ENCODE measurements at regions not wholly inside any gene's neighbourhood (a gene's known extent, or its start where the extent isn't known, plus 50 kb on each side); places are given as distances from the start of the nearest gene placed in this dataset.
"Not testable (repeated sequence)": the region's sequence is repeated elsewhere in the genome, so short reads cannot be mapped to it uniquely, and the experiment has no call there.

DNA sequence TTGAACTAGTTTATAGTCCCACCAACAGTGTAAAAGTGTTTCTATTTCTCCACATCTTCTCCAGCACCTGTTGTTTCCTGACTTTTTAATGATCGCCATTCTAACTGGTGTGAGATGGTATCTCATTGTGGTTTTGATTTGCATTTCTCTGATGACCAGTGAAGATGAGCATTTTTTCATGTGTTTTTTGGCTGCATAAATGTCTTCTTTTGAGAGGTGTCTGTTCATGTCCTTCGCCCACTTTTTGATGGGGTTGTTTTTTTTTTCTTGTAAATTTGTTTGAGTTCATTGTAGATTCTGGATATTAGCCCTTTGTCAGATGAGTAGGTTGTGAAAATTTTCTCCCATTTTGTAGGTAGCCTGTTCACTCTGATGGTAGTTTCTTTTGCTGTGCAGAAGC is 102.4 kb upstream of the CNTNAP2 start:
- not testable (repeated sequence) for H3F3A ChIP-seq (ENCODE audit: insufficient read depth, low read length); H3K9me3 ChIP-seq (ENCODE audit: low read length); H3K27me3 ChIP-seq (ENCODE audit: insufficient read depth, low read length); H3K4me1 ChIP-seq (ENCODE audit: insufficient read depth, low read length, severe bottlenecking); H3K4me2 ChIP-seq (ENCODE audit: low read length); H3K4me3 ChIP-seq (ENCODE audit: low read depth, low read length, poor library complexity, severe bottlenecking); H4K20me1 ChIP-seq (ENCODE audit: insufficient read depth, low read length); H3K36me3 ChIP-seq (ENCODE audit: insufficient read depth, low read length); H2AFZ ChIP-seq (ENCODE audit: low read length); H3K79me2 ChIP-seq (ENCODE audit: insufficient read depth, low read length); H3K9me2 ChIP-seq (ENCODE audit: low read depth, low read length); H3K27ac ChIP-seq (ENCODE audit: low read depth, low read length, poor library complexity, severe bottlenecking); H3K9ac ChIP-seq (ENCODE audit: low read length)

GRCh38 chr7:146008293-146008692 is 108.3 kb upstream of the CNTNAP2 start:
- TF ChIP-seq, protein P1, sequence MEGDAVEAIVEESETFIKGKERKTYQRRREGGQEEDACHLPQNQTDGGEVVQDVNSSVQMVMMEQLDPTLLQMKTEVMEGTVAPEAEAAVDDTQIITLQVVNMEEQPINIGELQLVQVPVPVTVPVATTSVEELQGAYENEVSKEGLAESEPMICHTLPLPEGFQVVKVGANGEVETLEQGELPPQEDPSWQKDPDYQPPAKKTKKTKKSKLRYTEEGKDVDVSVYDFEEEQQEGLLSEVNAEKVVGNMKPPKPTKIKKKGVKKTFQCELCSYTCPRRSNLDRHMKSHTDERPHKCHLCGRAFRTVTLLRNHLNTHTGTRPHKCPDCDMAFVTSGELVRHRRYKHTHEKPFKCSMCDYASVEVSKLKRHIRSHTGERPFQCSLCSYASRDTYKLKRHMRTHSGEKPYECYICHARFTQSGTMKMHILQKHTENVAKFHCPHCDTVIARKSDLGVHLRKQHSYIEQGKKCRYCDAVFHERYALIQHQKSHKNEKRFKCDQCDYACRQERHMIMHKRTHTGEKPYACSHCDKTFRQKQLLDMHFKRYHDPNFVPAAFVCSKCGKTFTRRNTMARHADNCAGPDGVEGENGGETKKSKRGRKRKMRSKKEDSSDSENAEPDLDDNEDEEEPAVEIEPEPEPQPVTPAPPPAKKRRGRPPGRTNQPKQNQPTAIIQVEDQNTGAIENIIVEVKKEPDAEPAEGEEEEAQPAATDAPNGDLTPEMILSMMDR (IDR thresholded peaks at IDR 0.05; ENCODE audit: low read length): no peak
- H3K4me1 ChIP-seq (ENCODE audit: insufficient read depth, low read length, severe bottlenecking): peaks cover 21% of the 10 kb centered on the region
- H3K27me3 ChIP-seq (ENCODE audit: insufficient read depth, low read length): no peaks in the 10 kb centered on the region
- no peaks in the 10 kb centered on the region for H3K9me3 ChIP-seq (ENCODE audit: low read length)
- H3F3A ChIP-seq (ENCODE audit: insufficient read depth, low read length): no peaks in the 10 kb centered on the region
- no peak overlapping the region for H3K4me3 ChIP-seq (ENCODE audit: low read depth, low read length, poor library complexity, severe bottlenecking)
- no peaks in the 10 kb centered on the region for H3K9me2 ChIP-seq (ENCODE audit: low read depth, low read length)
- H2AFZ ChIP-seq (ENCODE audit: low read length): no peak overlapping the region
- no peak overlapping the region for H3K27ac ChIP-seq (ENCODE audit: low read depth, low read length, poor library complexity, severe bottlenecking)
- no peaks in the 10 kb centered on the region for H3K36me3 ChIP-seq (ENCODE audit: insufficient read depth, low read length)
- no peaks in the 10 kb centered on the region for H4K20me1 ChIP-seq (ENCODE audit: insufficient read depth, low read length)
- H3K79me2 ChIP-seq (ENCODE audit: insufficient read depth, low read length): no peaks in the 10 kb centered on the region
- no peak overlapping the region for H3K4me2 ChIP-seq (ENCODE audit: low read length)
- H3K9ac ChIP-seq (ENCODE audit: low read length): no peak overlapping the region

- H3K9me2 ChIP-seq (ENCODE audit: low read depth, low read length): no peaks in the 10 kb centered on the region
- H3K4me3 ChIP-seq (ENCODE audit: low read depth, low read length, poor library complexity, severe bottlenecking): no peak overlapping the region
- no peak overlapping the region for H3K27ac ChIP-seq (ENCODE audit: low read depth, low read length, poor library complexity, severe bottlenecking)
Observed at GRCh38 chr7:146004805-146005204, 111.8 kb upstream of the CNTNAP2 start.

GRCh38 chr7:146002431-146003078 is 114.0 kb upstream of the CNTNAP2 start:
- H3K79me2 ChIP-seq (ENCODE audit: insufficient read depth, low read length): no peaks in the 10 kb centered on the region
- H2AFZ ChIP-seq (ENCODE audit: low read length): no peak overlapping the region
- H3K9me2 ChIP-seq (ENCODE audit: low read depth, low read length): no peaks in the 10 kb centered on the region
- no peaks in the 10 kb centered on the region for H3K27me3 ChIP-seq (ENCODE audit: insufficient read depth, low read length)
- TF ChIP-seq, protein P1 (IDR thresholded peaks at IDR 0.05; ENCODE audit: low read length): no peak
- TF ChIP-seq EZH2 (IDR thresholded peaks at IDR 0.05; ENCODE audit: borderline replicate concordance, low read length): no peak
- no peaks in the 10 kb centered on the region for H3K36me3 ChIP-seq (ENCODE audit: insufficient read depth, low read length)
- no peak overlapping the region for H3K9ac ChIP-seq (ENCODE audit: low read length)
- peaks cover 25% of the 10 kb centered on the region for H3K4me1 ChIP-seq (ENCODE audit: insufficient read depth, low read length, severe bottlenecking)
- H3K27ac ChIP-seq (ENCODE audit: low read depth, low read length, poor library complexity, severe bottlenecking): no peak overlapping the region
- H3F3A ChIP-seq (ENCODE audit: insufficient read depth, low read length): no peaks in the 10 kb centered on the region
- no peaks in the 10 kb centered on the region for H3K9me3 ChIP-seq (ENCODE audit: low read length)
- H4K20me1 ChIP-seq (ENCODE audit: insufficient read depth, low read length): no peaks in the 10 kb centered on the region
- no peak overlapping the region for H3K4me3 ChIP-seq (ENCODE audit: low read depth, low read length, poor library complexity, severe bottlenecking)
- peak overlapping the region; percentile 2; the same call in 1 of the 2 replicates for H3K4me2 ChIP-seq (ENCODE audit: low read length)

More at GRCh38 chr7:146004805-146005204, 111.8 kb upstream of the CNTNAP2 start:
- Histone ChIP-seq H3K4me2 (ENCODE audit: low read length) (no peak overlapping the region), H3K79me2 (ENCODE audit: insufficient read depth, low read length) (no peaks in the 10 kb centered on the region), H3F3A (ENCODE audit: insufficient read depth, low read length) (no peaks in the 10 kb centered on the region), H2AFZ (ENCODE audit: low read length) (no peak overlapping the region), H3K4me1 (ENCODE audit: insufficient read depth, low read length, severe bottlenecking) (peaks cover 34% of the 10 kb centered on the region), H3K36me3 (ENCODE audit: insufficient read depth, low read length) (no peaks in the 10 kb centered on the region), H3K9ac (ENCODE audit: low read length) (no peak overlapping the region), H4K20me1 (ENCODE audit: insufficient read depth, low read length) (no peaks in the 10 kb centered on the region), H3K27me3 (ENCODE audit: insufficient read depth, low read length) (no peaks in the 10 kb centered on the region), H3K9me3 (ENCODE audit: low read length) (no peaks in the 10 kb centered on the region)
- TF ChIP-seq EZH2 (IDR thresholded peaks at IDR 0.05; ENCODE audit: borderline replicate concordance, low read length): no peak
- TF ChIP-seq, protein P1 (IDR thresholded peaks at IDR 0.05; ENCODE audit: low read length): no peak

All from OCI-LY1 (cell line).